ENCODE measurements at regions not wholly inside any gene's neighbourhood (a gene's known extent, or its start where the extent isn't known, plus 50 kb on each side); places are given as distances from the start of the nearest gene placed in this dataset.

GRCh38 chr5:167623354-167623753, 668.1 kb upstream of the WWC1 start (continued):
- no peak for TF ChIP-seq GTF2F1 (IDR thresholded peaks at IDR 0.05; ENCODE audit: low read length)
- no peak for TF ChIP-seq KDM3A (CRISPR knock-in tag; IDR thresholded peaks at IDR 0.05; ENCODE audit: low read depth)
- no peak for TF ChIP-seq THAP11 (CRISPR knock-in tag; IDR thresholded peaks at IDR 0.05)

GRCh38 chr5:167624053-167624452, 667.4 kb upstream of the WWC1 start:
- CTCF ChIA-PET (ENCODE audit: low intra/inter-chr PET ratio, low total read pairs), result no interaction called here
- WGBS (ENCODE audit: low lambda C conversion rate), result 1% methylated on average over 2 of the region's 2 CpGs
- ATAC-seq, result no peak

More at GRCh38 chr5:167624053-167624452, 667.4 kb upstream of the WWC1 start:
- no peaks in the 10 kb centered on the region for H3K79me2 ChIP-seq (ENCODE audit: insufficient read depth, low read length)
- intact Hi-C loops (cut with micrococcal nuclease; ENCODE audit: unreplicated experiment), result no loop called here
- FAIRE-seq, result no peak
- DNase-seq (ENCODE audit: low spot score), result no peak
- no TSS peak for BruUV-seq (replicated peaks)
- no peaks in the 10 kb centered on the region for H3K27me3 ChIP-seq (ENCODE audit: control insufficient read depth in 1 of 2, insufficient read depth in 2 of 2, low read length in 2 of 2)
- H3K4me1 ChIP-seq (ENCODE audit: insufficient read depth, low read length), result no peaks in the 10 kb centered on the region
- H2AFZ ChIP-seq (ENCODE audit: low read length), result no peak overlapping the region
- H3K4me3 ChIP-seq (replicated peaks in 1 of 3; ENCODE audit: insufficient read depth in 1 of 3, low read depth in 2 of 3, low read length in 3 of 3), result no peak overlapping the region
- TF ChIP-seq ZNF205 (CRISPR knock-in tag; IDR thresholded peaks at IDR 0.05), result no peak
- no peak for TF ChIP-seq NCOA1 (CRISPR knock-in tag; IDR thresholded peaks at IDR 0.05)
- no peak for TF ChIP-seq ZNF629 (CRISPR knock-in tag; conservative IDR thresholded peaks at IDR 0.05)
- TF ChIP-seq ZNF318 (CRISPR knock-in tag; IDR thresholded peaks at IDR 0.05), result no peak
- TF ChIP-seq PLSCR1 (CRISPR knock-in tag; IDR thresholded peaks at IDR 0.05; ENCODE audit: borderline replicate concordance), result no peak
- TF ChIP-seq ZEB1 (IDR thresholded peaks at IDR 0.05; ENCODE audit: insufficient replicate concordance, low read depth), result no peak
- TF ChIP-seq FOXJ3 (CRISPR knock-in tag; IDR thresholded peaks at IDR 0.05; ENCODE audit: borderline replicate concordance), result no peak
- TF ChIP-seq GFI1 (CRISPR knock-in tag; IDR thresholded peaks at IDR 0.05; ENCODE audit: borderline replicate concordance), result no peak
- TF ChIP-seq PAX8 (CRISPR knock-in tag; IDR thresholded peaks at IDR 0.05; ENCODE audit: borderline replicate concordance), result no peak
- TF ChIP-seq KLF11 (CRISPR knock-in tag; IDR thresholded peaks at IDR 0.05), result no peak
- no peak for TF ChIP-seq MATR3 (CRISPR knock-in tag; IDR thresholded peaks at IDR 0.05)
- no peak for TF ChIP-seq ZNF644 (CRISPR knock-in tag; IDR thresholded peaks at IDR 0.05; ENCODE audit: low read depth)
- TF ChIP-seq ZNF605 (CRISPR knock-in tag; IDR thresholded peaks at IDR 0.05), result no peak
- no peak for TF ChIP-seq KDM5B (CRISPR knock-in tag; IDR thresholded peaks at IDR 0.05; ENCODE audit: borderline replicate concordance)
- TF ChIP-seq ZNF430 (CRISPR knock-in tag; IDR thresholded peaks at IDR 0.05), result no peak
- no peak for TF ChIP-seq ZNF558 (CRISPR knock-in tag; IDR thresholded peaks at IDR 0.05; ENCODE audit: borderline replicate concordance)
- H3K9ac ChIP-seq (ENCODE audit: insufficient read depth, low read depth, low read length), result no peak overlapping the region
- POLR2A ChIA-PET, result no interaction called here
- H4K20me1 ChIP-seq (ENCODE audit: insufficient read depth, low read length), result no peaks in the 10 kb centered on the region
- no peak overlapping the region for H3K27ac ChIP-seq (ENCODE audit: extremely low read length, insufficient read depth, low read length)
- in situ Hi-C loops (cut with HindIII; ENCODE audit: extremely low pct_ligation_motif_present, low pct_unique_long_range_greater_than_20kb), result no loop called here
- H3K36me3 ChIP-seq (replicated peaks in 1 of 2; ENCODE audit: control insufficient read depth in 1 of 2, insufficient read depth in 2 of 2, low read length in 2 of 2), result no peaks in the 10 kb centered on the region
- no peaks in the 10 kb centered on the region for H3K9me3 ChIP-seq (ENCODE audit: low read length)
- H3K4me2 ChIP-seq (ENCODE audit: low read depth, low read length), result no peak overlapping the region
